HEK293 (cell line): ENCODE measurements at regions not wholly inside any gene's neighbourhood (a gene's known extent, or its start where the extent isn't known, plus 50 kb on each side); places are given as distances from the start of the nearest gene placed in this dataset.
"Not testable (repeated sequence)": the region's sequence is repeated elsewhere in the genome, so short reads cannot be mapped to it uniquely, and the experiment has no call there.

Source experiments
- CTCF ChIA-PET: fragments of 350-600 bp; formaldehyde crosslinking; extraction: SDS; loops from one replicate; lab custom pipeline; 2021; ENCODE audit warnings: antibody characterized with exemption; lab: Yijun Ruan, JAX
- POLR2A ChIA-PET: fragments of 300-600 bp; formaldehyde crosslinking; extraction: SDS; loops from one replicate; lab custom pipeline; 2020; ENCODE audit warnings: antibody characterized with exemption, inconsistent platforms; lab: Yijun Ruan, JAX
- H3K27ac ChIP-seq: fragments of 200-500 bp; sonication (Bioruptor generic); 2 replicates; pipeline ENCODE4 v1.5.1; 2014; ENCODE audit warnings: low read depth, low read length, control low read depth, inconsistent platforms; ENCODE audit errors: extremely low read depth
- H3K36me3 ChIP-seq, 2 experiments: fragments of 200-500 bp in 1 of 2; sonication (Bioruptor generic) in 1 of 2; 1 replicate in 1 of 2; 2 replicates in 1 of 2; pipeline ENCODE4 v1.5.1; 2014 to 2017; ENCODE audit warnings: inconsistent platforms in 2 of 2, low read length in 2 of 2; ENCODE audit not compliant: control insufficient read depth in 2 of 2, insufficient read depth in 1 of 2
- H3K4me1 ChIP-seq: fragments of 200-500 bp; sonication (Bioruptor generic); 2 replicates; pipeline ENCODE4 v1.5.1; 2014; ENCODE audit warnings: mild to moderate bottlenecking, low read length, inconsistent platforms; ENCODE audit not compliant: control insufficient read depth, insufficient read depth
- H3K4me3 ChIP-seq: 2 replicates; pipeline ENCODE4 v1.5.1; 2011; ENCODE audit warnings: low read depth, mild to moderate bottlenecking, control low read depth, low read length, moderate library complexity
- H3K9me3 ChIP-seq: fragments of 200-500 bp; sonication (Bioruptor generic); 2 replicates; pipeline ENCODE4 v1.5.1; 2014; ENCODE audit warnings: low read depth, low read length, inconsistent platforms; ENCODE audit not compliant: control insufficient read depth, insufficient read depth
- GFI1B ChIP-seq: fragments of 450-650 bp; formaldehyde crosslinking; IDR thresholded peaks from 2 replicates; pipeline ENCODE4 v1.5.1; 2016; ENCODE audit warnings: missing biosample characterization, missing genetic modification characterization
- GLI2 ChIP-seq: fragments of 450-650 bp; formaldehyde crosslinking; IDR thresholded peaks from 2 replicates; pipeline ENCODE4; 2017; ENCODE audit warnings: missing biosample characterization, missing genetic modification characterization, low read depth, borderline replicate concordance
- HOXC10 ChIP-seq: sonication (generic); formaldehyde crosslinking; IDR thresholded peaks from 2 replicates; pipeline ENCODE4 v1.8.1; 2023; ENCODE audit warnings: mild to moderate bottlenecking, missing genetic modification reagents
- KLF1 ChIP-seq: fragments of 450-650 bp; formaldehyde crosslinking; IDR thresholded peaks from 2 replicates; pipeline ENCODE4 v1.5.1; 2016; ENCODE audit warnings: missing biosample characterization, missing genetic modification characterization
- KLF17 ChIP-seq: fragments of 450-650 bp; formaldehyde crosslinking; IDR thresholded peaks from 2 replicates; pipeline ENCODE4 v1.5.1; 2016; ENCODE audit warnings: missing biosample characterization, missing genetic modification characterization
- KLF8 ChIP-seq: fragments of 450-650 bp; formaldehyde crosslinking; IDR thresholded peaks from 2 replicates; pipeline ENCODE4 v1.5.1; 2016; ENCODE audit warnings: missing biosample characterization, missing genetic modification characterization
- SCRT1 ChIP-seq: fragments of 450-650 bp; formaldehyde crosslinking; IDR thresholded peaks from 2 replicates; pipeline ENCODE4 v1.5.1; 2016; ENCODE audit warnings: missing biosample characterization, missing genetic modification characterization, borderline replicate concordance
- WT1 ChIP-seq: fragments of 450-650 bp; formaldehyde crosslinking; IDR thresholded peaks from 2 replicates; pipeline ENCODE4 v1.5.1; 2016; ENCODE audit warnings: missing biosample characterization, missing genetic modification characterization
- ZEB2 ChIP-seq: fragments of 450-650 bp; formaldehyde crosslinking; IDR thresholded peaks from 2 replicates; pipeline ENCODE4 v1.5.1; 2016; ENCODE audit warnings: missing biosample characterization, missing genetic modification characterization
- ZFP41 ChIP-seq: fragments of 450-650 bp; formaldehyde crosslinking; IDR thresholded peaks from 2 replicates; pipeline ENCODE4 v1.5.1; 2016; ENCODE audit warnings: missing biosample characterization, missing genetic modification characterization, borderline replicate concordance
- ZNF10 ChIP-seq: fragments of 450-650 bp; formaldehyde crosslinking; IDR thresholded peaks from 2 replicates; pipeline ENCODE4 v1.5.1; 2017; ENCODE audit warnings: missing biosample characterization, missing genetic modification characterization
- ZNF146 ChIP-seq: fragments of 450-650 bp; formaldehyde crosslinking; IDR thresholded peaks from 2 replicates; pipeline ENCODE4 v1.5.1; 2016; ENCODE audit warnings: missing biosample characterization, missing genetic modification characterization
- ZNF16 ChIP-seq: fragments of 450-650 bp; formaldehyde crosslinking; IDR thresholded peaks from 2 replicates; pipeline ENCODE4 v1.5.1; 2016; ENCODE audit warnings: low read depth, missing biosample characterization, missing genetic modification characterization
- ZNF18 ChIP-seq: fragments of 450-650 bp; formaldehyde crosslinking; IDR thresholded peaks from 2 replicates; pipeline ENCODE4 v1.5.1; 2016; ENCODE audit warnings: missing biosample characterization, missing genetic modification characterization
- ZNF214 ChIP-seq: fragments of 450-650 bp; formaldehyde crosslinking; IDR thresholded peaks from 2 replicates; pipeline ENCODE4 v1.5.1; 2017; ENCODE audit warnings: missing biosample characterization, mild to moderate bottlenecking, missing genetic modification characterization, borderline replicate concordance
- ZNF24 ChIP-seq: fragments of 450-650 bp; formaldehyde crosslinking; IDR thresholded peaks from 2 replicates; pipeline ENCODE4 v1.5.1; 2016; ENCODE audit warnings: missing biosample characterization, missing genetic modification characterization
- ZNF266 ChIP-seq: fragments of 450-650 bp; formaldehyde crosslinking; IDR thresholded peaks from 2 replicates; pipeline ENCODE4 v1.5.1; 2016; ENCODE audit warnings: missing biosample characterization, missing genetic modification characterization, low read depth
- ZNF302 ChIP-seq: fragments of 450-650 bp; formaldehyde crosslinking; IDR thresholded peaks from 2 replicates; pipeline ENCODE4 v1.5.1; 2016; ENCODE audit warnings: missing biosample characterization, missing genetic modification characterization, low read depth
- ZNF449 ChIP-seq: fragments of 450-650 bp; formaldehyde crosslinking; IDR thresholded peaks from 2 replicates; pipeline ENCODE4 v1.5.1; 2017; ENCODE audit warnings: missing biosample characterization, mild to moderate bottlenecking, missing genetic modification characterization, moderate library complexity
- ZNF501 ChIP-seq: fragments of 450-650 bp; formaldehyde crosslinking; IDR thresholded peaks from 2 replicates; pipeline ENCODE4 v1.5.1; 2016; ENCODE audit warnings: missing biosample characterization, missing genetic modification characterization
- ZNF510 ChIP-seq: fragments of 450-650 bp; formaldehyde crosslinking; IDR thresholded peaks from 2 replicates; pipeline ENCODE4 v1.5.1; 2018; ENCODE audit warnings: mild to moderate bottlenecking, missing genetic modification characterization, missing biosample characterization; ENCODE audit not compliant: insufficient replicate concordance
- ZNF549 ChIP-seq: fragments of 450-650 bp; IDR thresholded peaks from 2 replicates; pipeline ENCODE4 v1.5.1; 2018; ENCODE audit warnings: missing biosample characterization, missing genetic modification characterization, mild to moderate bottlenecking, inconsistent platforms, moderate library complexity
- ZNF585B ChIP-seq: fragments of 450-650 bp; formaldehyde crosslinking; IDR thresholded peaks from 2 replicates; pipeline ENCODE4 v1.5.1; 2016; ENCODE audit warnings: missing biosample characterization, missing genetic modification characterization
- ZSCAN4 ChIP-seq: fragments of 450-650 bp; formaldehyde crosslinking; IDR thresholded peaks from 2 replicates; pipeline ENCODE4 v1.5.1; 2017; ENCODE audit warnings: missing biosample characterization, missing genetic modification characterization
- ZXDB ChIP-seq: fragments of 450-650 bp; formaldehyde crosslinking; IDR thresholded peaks from 2 replicates; pipeline ENCODE4 v1.5.1; 2016; ENCODE audit warnings: missing biosample characterization, missing genetic modification characterization

- no peak for TF ChIP-seq ZNF18 (tag by site-specific recombination)
- no peak for TF ChIP-seq WT1
- no peak for TF ChIP-seq ZSCAN4 (tag by site-specific recombination)
- no peak for TF ChIP-seq ZEB2 (tag by site-specific recombination)
- no peak for TF ChIP-seq ZNF449
- TF ChIP-seq ZNF10 (tag by site-specific recombination): no peak
- TF ChIP-seq ZNF549 (tag by site-specific recombination): no peak
- no peak for TF ChIP-seq ZFP41
- TF ChIP-seq ZNF585B (tag by site-specific recombination): no peak
- TF ChIP-seq, all 188 proteins: peak for 0
These were observed 275.8 kb downstream of the SEMA3D start (continued) for GRCh38 chr7:84911077-84911476.

- POLR2A ChIA-PET, H3K4me3 ChIP-seq, H3K9me3 ChIP-seq, H3K4me1 ChIP-seq, H3K27ac ChIP-seq, H3K36me3 ChIP-seq: not testable (repeated sequence)
- CTCF ChIA-PET: interaction anchor here (0.7 kb wide), 1 partner anchor 29 kb away, joined by 3 read pairs; no protein-coding TSS in a partner anchor
These were observed 276.5 kb downstream of the SEMA3D start for GRCh38 chr7:84910322-84910721.

- no peak for TF ChIP-seq ZNF24 (tag by site-specific recombination)
- no peak for TF ChIP-seq ZNF501
- TF ChIP-seq GLI2 (tag by site-specific recombination): no peak
- no peak for TF ChIP-seq ZNF16 (tag by site-specific recombination)
- TF ChIP-seq WT1: no peak
- no peak for TF ChIP-seq ZNF302 (tag by site-specific recombination)
- TF ChIP-seq ZNF214 (tag by site-specific recombination): no peak
- no peak for TF ChIP-seq GFI1B (tag by site-specific recombination)
- TF ChIP-seq ZNF510 (tag by site-specific recombination): no peak
- TF ChIP-seq ZXDB (tag by site-specific recombination): no peak
- no peak for TF ChIP-seq KLF8
- no peak for TF ChIP-seq ZNF146 (tag by site-specific recombination)
- no peak for TF ChIP-seq KLF17 (tag by site-specific recombination)
- no peak for TF ChIP-seq ZNF449
- no peak for TF ChIP-seq ZNF266 (tag by site-specific recombination)
- no peak for TF ChIP-seq HOXC10 (CRISPR knock-in tag)
- no peak for TF ChIP-seq KLF1 (tag by site-specific recombination)
- TF ChIP-seq SCRT1: no peak
- Histone ChIP-seq H3K27ac (no peak overlapping the region), H3K36me3 (no peaks in the 10 kb centered on the region), H3K9me3 (no peaks in the 10 kb centered on the region), H3K4me3 (no peak overlapping the region), H3K4me1 (no peaks in the 10 kb centered on the region)
- ChIA-PET POLR2A (no interaction called here), CTCF (interaction anchor here (0.6 kb wide), 1 partner anchor 79 kb away, joined by 3 read pairs; no protein-coding TSS in a partner anchor)
These were observed 278.6 kb downstream of the SEMA3D start for GRCh38 chr7:84908196-84908793.
